DOHH2 (cell line): ENCODE measurements at regions not wholly inside any gene's neighbourhood (a gene's known extent, or its start where the extent isn't known, plus 50 kb on each side); places are given as distances from the start of the nearest gene placed in this dataset.

Source experiments
- H3F3A ChIP-seq: fragments of 200-600 bp; sonication (generic), shearing (Covaris generic); 2 replicates; pipeline ENCODE4 v1.6.0; 2016; ENCODE audit warnings: antibody characterized with exemption, mild to moderate bottlenecking; ENCODE audit not compliant: control insufficient read depth, insufficient read depth
- H3K27ac ChIP-seq: fragments of 200-600 bp; sonication (generic); 2 replicates; pipeline ENCODE4 v1.5.1; 2014; ENCODE audit warnings: low read depth, mild to moderate bottlenecking, low read length, moderate library complexity
- H3K27me3 ChIP-seq: fragments of 200-600 bp; sonication (generic); 2 replicates; pipeline ENCODE4 v1.6.1; 2014; ENCODE audit warnings: mild to moderate bottlenecking, low read length, mixed read lengths; ENCODE audit not compliant: control insufficient read depth
- H3K36me3 ChIP-seq: fragments of 200-600 bp; sonication (generic); 2 replicates; pipeline ENCODE4 v1.6.1; 2014; ENCODE audit warnings: mild to moderate bottlenecking, low read length, moderate library complexity, mixed read lengths; ENCODE audit not compliant: control insufficient read depth
- H3K4me1 ChIP-seq: fragments of 200-600 bp; sonication (generic); 2 replicates; pipeline ENCODE4 v1.6.1; 2014; ENCODE audit warnings: mild to moderate bottlenecking, low read length, mixed read lengths; ENCODE audit not compliant: control insufficient read depth
- H3K4me2 ChIP-seq: fragments of 200-600 bp; sonication (generic); 2 replicates; pipeline ENCODE4 v1.6.0; 2014; ENCODE audit warnings: mild to moderate bottlenecking, low read length, moderate library complexity
- H3K4me3 ChIP-seq: fragments of 200-600 bp; sonication (generic); 2 replicates; pipeline ENCODE4 v1.5.1; 2014; ENCODE audit warnings: mild to moderate bottlenecking, low read length, mixed read lengths
- H3K79me2 ChIP-seq: fragments of 200-600 bp; sonication (generic); 2 replicates; pipeline ENCODE4 v1.6.1; 2014; ENCODE audit warnings: mild to moderate bottlenecking, low read length, mixed read lengths; ENCODE audit not compliant: control insufficient read depth
- H3K9me2 ChIP-seq: fragments of 200-600 bp; sonication (generic); replicated peaks from 2 replicates; pipeline ENCODE4 v1.6.1; 2014; ENCODE audit warnings: mild to moderate bottlenecking, low read length, mixed read lengths; ENCODE audit not compliant: control insufficient read depth
- H3K9me3 ChIP-seq: fragments of 200-600 bp; sonication (generic); 2 replicates; pipeline ENCODE4 v1.6.1; 2014; ENCODE audit warnings: antibody characterized with exemption, low read length, mixed read lengths; ENCODE audit not compliant: control insufficient read depth, insufficient read depth
- H4K20me1 ChIP-seq: fragments of 200-600 bp; sonication (generic); 2 replicates; pipeline ENCODE4 v1.6.0; 2014; ENCODE audit warnings: low read depth, mild to moderate bottlenecking, antibody characterized with exemption, low read length, moderate library complexity; ENCODE audit not compliant: control insufficient read depth, insufficient read depth
- CTCF ChIP-seq: fragments of 200-600 bp; sonication (generic); IDR thresholded peaks from one replicate; pipeline ENCODE4 v1.5.1; 2014; ENCODE audit warnings: antibody characterized with exemption, mild to moderate bottlenecking, low read depth, low read length; ENCODE audit not compliant: poor library complexity, severe bottlenecking
- EZH2phosphoT487 ChIP-seq: fragments of 200-600 bp; sonication (generic); IDR thresholded peaks from 2 replicates; pipeline ENCODE4 v1.6.1; 2017; ENCODE audit warnings: borderline replicate concordance, mild to moderate bottlenecking, antibody characterized with exemption, low read length, moderate library complexity, mixed read lengths

DNA sequence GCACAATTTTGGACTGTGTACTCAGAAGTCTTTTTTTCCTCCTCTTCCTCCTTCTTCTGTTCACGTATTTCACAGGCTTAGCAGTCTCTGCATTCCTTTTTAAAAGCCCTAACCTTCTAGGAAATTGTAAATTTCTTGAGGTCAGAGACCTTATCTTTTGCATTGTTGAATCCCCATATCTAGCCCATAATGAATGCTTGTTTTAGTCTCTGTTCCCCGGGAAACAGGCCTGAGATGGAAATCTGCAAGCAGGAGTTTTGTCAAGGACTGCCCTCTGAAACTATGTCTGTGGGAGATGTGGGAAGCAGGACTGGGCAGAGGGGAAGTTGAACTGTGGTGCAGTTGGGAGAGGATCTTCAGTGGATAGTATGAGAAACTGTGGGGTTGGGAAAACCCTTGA, 272.2 kb upstream of the DAB1 start:
- no peak for TF ChIP-seq EZH2phosphoT487
- no peak for TF ChIP-seq CTCF
- H3K4me3 ChIP-seq = no peak overlapping the region

DNA sequence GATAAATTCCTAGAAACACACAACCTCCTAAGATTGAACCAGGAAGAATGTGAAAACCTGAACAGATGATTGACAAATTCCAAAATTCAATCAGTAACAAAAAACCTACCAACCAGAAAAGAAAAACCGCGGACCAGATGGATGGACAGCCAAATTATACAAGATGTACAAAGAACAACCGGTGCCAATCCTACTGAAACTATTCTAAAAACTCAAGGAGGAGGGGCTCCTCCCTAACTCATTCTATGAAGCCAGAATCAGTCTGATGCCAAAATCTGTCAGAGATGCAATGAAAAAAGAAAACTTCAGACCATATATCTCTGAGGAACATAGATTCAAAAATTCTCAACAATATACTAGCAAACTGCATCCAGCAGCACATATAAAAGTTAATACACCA, 262.4 kb upstream of the DAB1 start:
- no peaks in the 10 kb centered on the region for H3K4me1 ChIP-seq
- H3K9me3 ChIP-seq = no peaks in the 10 kb centered on the region
- no peaks in the 10 kb centered on the region for H4K20me1 ChIP-seq
- H3K4me2 ChIP-seq = no peak overlapping the region
- no peaks in the 10 kb centered on the region for H3K79me2 ChIP-seq
- no peaks in the 10 kb centered on the region for H3K27me3 ChIP-seq
- H3K27ac ChIP-seq = no peak overlapping the region
- no peaks in the 10 kb centered on the region for H3K9me2 ChIP-seq
- H3K36me3 ChIP-seq = no peaks in the 10 kb centered on the region
- no peaks in the 10 kb centered on the region for H3F3A ChIP-seq
- TF ChIP-seq EZH2phosphoT487 (no peak), CTCF (no peak)
- H3K4me3 ChIP-seq = no peak overlapping the region

More for the DNA sequence above, 272.2 kb upstream of the DAB1 start:
- no peaks in the 10 kb centered on the region for H3K27me3 ChIP-seq
- no peaks in the 10 kb centered on the region for H3K4me1 ChIP-seq
- no peak overlapping the region for H3K27ac ChIP-seq
- H3K36me3 ChIP-seq = no peaks in the 10 kb centered on the region
- no peaks in the 10 kb centered on the region for H4K20me1 ChIP-seq
- H3K9me3 ChIP-seq = no peaks in the 10 kb centered on the region
- no peaks in the 10 kb centered on the region; the same call in 1 of the 2 replicates for H3K9me2 ChIP-seq
- no peaks in the 10 kb centered on the region for H3K79me2 ChIP-seq
- no peaks in the 10 kb centered on the region for H3F3A ChIP-seq
- H3K4me2 ChIP-seq = no peak overlapping the region

DNA sequence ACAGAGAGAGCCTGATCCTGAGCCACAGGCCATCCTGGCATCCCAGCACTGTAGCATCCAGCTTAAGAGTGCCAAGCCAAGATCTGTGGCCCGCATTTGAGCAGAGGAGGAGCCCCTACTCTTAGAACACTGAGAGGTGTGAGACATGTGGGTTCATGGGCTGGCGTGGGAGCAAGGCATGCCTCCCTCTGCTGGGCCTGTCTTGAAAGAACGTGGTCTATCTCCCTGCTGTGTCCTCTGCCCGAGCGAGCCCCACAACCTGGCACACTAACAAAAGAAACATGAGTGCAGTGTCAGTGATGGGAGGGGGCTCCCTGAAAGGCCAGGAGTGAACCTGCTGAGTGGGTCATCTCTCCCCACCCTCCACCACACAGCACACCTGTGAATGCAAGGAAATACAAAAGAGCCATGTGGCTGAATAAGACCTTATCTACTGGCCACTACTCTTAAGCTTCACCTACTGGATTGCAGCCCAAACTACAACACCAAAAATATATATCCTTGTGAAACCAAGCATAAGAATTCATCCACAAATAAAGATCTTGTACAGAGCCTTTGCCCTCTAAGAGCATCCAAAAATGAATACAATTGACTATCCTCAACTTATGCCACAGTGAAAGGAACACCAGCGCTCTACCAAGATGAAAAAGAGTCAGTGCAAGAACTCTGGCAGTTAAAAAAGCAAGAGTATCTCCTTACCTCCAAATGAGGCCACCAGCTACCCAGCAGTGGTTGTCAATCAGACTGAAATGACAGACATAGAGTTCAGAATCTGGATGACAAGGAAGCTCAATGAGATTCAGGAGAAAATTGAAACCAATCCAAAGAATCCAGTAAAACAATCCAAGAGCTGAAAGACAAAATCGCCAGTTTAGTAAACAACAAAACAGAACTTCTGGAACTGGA, 259.4 kb upstream of the DAB1 start:
- H4K20me1 ChIP-seq = no peaks in the 10 kb centered on the region
- no peaks in the 10 kb centered on the region for H3K4me1 ChIP-seq
- H3K79me2 ChIP-seq = no peaks in the 10 kb centered on the region
- H3K9me2 ChIP-seq = no peaks in the 10 kb centered on the region
- no peak overlapping the region for H3K4me2 ChIP-seq
- no peak overlapping the region for H3K4me3 ChIP-seq
- H3F3A ChIP-seq = no peaks in the 10 kb centered on the region
- H3K27ac ChIP-seq = no peak overlapping the region
- H3K27me3 ChIP-seq = no peaks in the 10 kb centered on the region
- no peaks in the 10 kb centered on the region for H3K36me3 ChIP-seq
- TF ChIP-seq EZH2phosphoT487 = no peak
- no peak for TF ChIP-seq CTCF
- H3K9me3 ChIP-seq = no peaks in the 10 kb centered on the region
